Activated T-helper 1 cell treated with anti-CD3 and anti-CD28 coated beads, Interleukin-12 subunit alpha, Interleukin-12 subunit beta, Interleukin-2, Interleukin-4 antibody, amounts not matched to agents 30 ng/mL and 10 ng/mL and 1 ng/mL, durations not matched to agents 14 hours and 24 hours and 36 hours (primary cell): ENCODE measurements at regions not wholly inside any gene's neighbourhood (a gene's known extent, or its start where the extent isn't known, plus 50 kb on each side); places are given as distances from the start of the nearest gene placed in this dataset.

Experiments used
- DNase-seq: peaks from one replicate; pipeline ENCODE4 v3.0.0; 2021; ENCODE audit warnings: low spot score
- H3K27ac Mint-ChIP-seq: one replicate; pipeline ENCODE4 v1.8.0; 2021; ENCODE audit warnings: mild to moderate bottlenecking, mixed read lengths
- H3K27me3 Mint-ChIP-seq: one replicate; pipeline ENCODE4 v1.8.0; 2022; ENCODE audit warnings: mild to moderate bottlenecking, moderate library complexity, mixed read lengths; ENCODE audit not compliant: insufficient read depth
- H3K36me3 Mint-ChIP-seq: one replicate; pipeline ENCODE4 v1.8.0; 2021; ENCODE audit warnings: low read depth, mixed read lengths
- H3K4me1 Mint-ChIP-seq: one replicate; pipeline ENCODE4 v1.8.0; 2021; ENCODE audit warnings: low read depth, mixed read lengths
- H3K4me3 Mint-ChIP-seq: one replicate; pipeline ENCODE4 v1.8.0; 2021; ENCODE audit warnings: mild to moderate bottlenecking, moderate library complexity, mixed read lengths
- H3K9me3 Mint-ChIP-seq: one replicate; pipeline ENCODE4 v1.8.0; 2021; ENCODE audit warnings: mixed read lengths
- intact Hi-C: fragments of 100-400 bp; cut with micrococcal nuclease; formaldehyde crosslinking; loops from one replicate; pipeline ENCODE4 v1.15.1; 2024

DNA sequence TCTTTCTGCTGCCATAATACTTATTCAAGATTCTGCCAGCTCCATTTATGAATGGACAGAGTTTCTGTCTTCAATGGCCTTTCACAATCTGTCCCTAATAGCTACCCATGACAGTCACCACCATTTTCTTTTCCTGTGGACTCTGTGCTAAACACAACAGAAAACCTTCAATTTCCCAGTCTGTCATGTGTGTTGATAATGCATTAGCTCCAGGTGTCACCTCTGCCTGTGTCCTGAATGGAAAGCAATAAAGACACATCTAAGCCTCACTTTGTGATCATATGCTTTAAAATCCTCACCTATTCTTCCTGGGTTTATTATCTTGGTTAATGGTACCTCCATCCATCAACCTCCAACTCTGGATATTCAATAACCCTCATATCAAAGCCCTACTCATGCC is 772.2 kb downstream of the DCDC2C start:
- no peak overlapping the region for H3K27ac Mint-ChIP-seq
- no peak for DNase-seq
- H3K9me3 Mint-ChIP-seq: peaks cover 18% of the 10 kb centered on the region
- no peak overlapping the region for H3K4me3 Mint-ChIP-seq
- no peaks in the 10 kb centered on the region for H3K27me3 Mint-ChIP-seq
- intact Hi-C loops: no loop called here
- H3K36me3 Mint-ChIP-seq: no peaks in the 10 kb centered on the region
- H3K4me1 Mint-ChIP-seq: no peaks in the 10 kb centered on the region

DNA sequence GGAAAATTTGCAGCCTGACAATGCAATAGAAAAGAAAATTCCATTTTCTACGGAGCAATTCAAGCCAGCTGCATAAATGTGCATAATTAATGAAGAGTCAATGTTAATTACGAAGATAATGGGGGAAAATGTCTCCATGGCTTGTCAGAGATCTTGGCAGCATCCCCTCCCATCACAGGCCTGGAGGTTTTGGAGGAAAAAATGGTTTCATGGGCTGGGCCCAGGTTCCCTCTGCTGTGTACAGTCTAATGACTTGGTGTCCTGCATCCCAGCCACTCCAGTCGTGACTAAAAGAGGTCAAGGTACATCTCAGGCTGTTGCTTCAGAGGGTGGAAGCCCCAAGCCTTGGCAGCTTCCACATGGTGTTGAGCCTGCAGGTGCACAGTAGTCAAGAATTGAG is 779.7 kb downstream of the DCDC2C start:
- Mint-ChIP-seq H3K4me1 (no peaks in the 10 kb centered on the region), H3K9me3 (peaks cover 31% of the 10 kb centered on the region), H3K27me3 (no peaks in the 10 kb centered on the region), H3K27ac (no peak overlapping the region), H3K36me3 (no peaks in the 10 kb centered on the region), H3K4me3 (no peak overlapping the region)
- intact Hi-C loops: no loop called here
- DNase-seq: no peak

DNA sequence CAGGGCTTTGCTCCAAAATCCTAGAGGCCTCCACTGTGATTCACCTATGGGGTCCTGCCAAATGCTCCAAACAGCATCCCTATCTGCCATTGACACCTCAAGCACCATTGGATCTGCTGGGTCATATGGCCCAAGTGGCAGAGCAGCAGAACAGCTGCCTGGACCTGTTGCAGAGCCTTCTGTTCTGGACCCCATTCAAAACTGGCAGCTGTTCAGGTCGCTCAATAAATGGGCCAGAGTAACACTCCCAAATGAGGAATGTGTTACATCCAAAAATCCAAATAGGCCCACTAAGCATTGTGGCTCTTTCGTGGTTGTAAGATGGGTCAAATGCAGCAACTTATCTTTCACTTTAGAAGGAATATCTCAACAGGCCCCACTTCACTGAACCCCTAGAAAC is 783.6 kb downstream of the DCDC2C start:
- H3K27ac Mint-ChIP-seq: no peak overlapping the region

DNA sequence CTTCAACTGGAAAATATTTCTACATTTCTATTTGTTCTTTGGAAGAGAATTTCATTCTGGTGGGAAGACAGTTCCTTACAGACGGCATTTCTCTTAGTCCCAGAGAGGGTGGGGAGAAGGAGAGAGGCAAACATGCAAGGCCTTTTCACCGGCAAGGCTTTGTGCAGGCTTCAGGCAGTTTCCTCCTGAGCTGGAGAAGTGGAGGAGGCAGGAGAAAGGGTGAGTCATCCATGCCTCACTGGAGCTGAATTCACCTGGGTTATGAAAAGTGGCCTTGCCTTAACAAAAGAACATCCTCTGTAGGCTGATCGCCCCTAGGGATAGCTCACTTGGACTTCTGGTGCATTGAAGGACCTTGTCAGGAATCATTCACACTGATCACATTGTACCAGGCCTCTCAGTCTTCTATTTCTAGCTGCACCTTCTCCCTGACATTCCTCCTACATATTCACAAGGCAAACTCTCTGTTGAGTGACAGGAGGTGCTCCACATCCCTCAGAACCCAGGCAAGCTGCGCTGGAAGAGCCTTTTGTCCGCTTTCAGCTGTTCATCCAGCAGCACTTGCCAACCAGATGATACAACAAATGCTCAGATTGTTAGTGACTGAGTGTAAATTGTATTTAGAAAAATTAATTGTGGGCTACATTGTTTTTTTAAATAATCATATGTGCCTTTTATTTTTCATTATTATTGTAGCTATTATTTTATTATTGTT is 796.1 kb downstream of the DCDC2C start:
- Mint-ChIP-seq H3K36me3 (no peaks in the 10 kb centered on the region), H3K4me1 (no peaks in the 10 kb centered on the region), H3K4me3 (no peak overlapping the region), H3K27me3 (no peaks in the 10 kb centered on the region), H3K27ac (no peak overlapping the region), H3K9me3 (peaks cover 8% of the 10 kb centered on the region)
- DNase-seq: no peak
- intact Hi-C loops: no loop called here

More for the DNA sequence above, 783.6 kb downstream of the DCDC2C start:
- H3K4me1 Mint-ChIP-seq: no peaks in the 10 kb centered on the region
- H3K36me3 Mint-ChIP-seq: no peaks in the 10 kb centered on the region
- no peak overlapping the region for H3K4me3 Mint-ChIP-seq
- peaks cover 27% of the 10 kb centered on the region for H3K9me3 Mint-ChIP-seq
- intact Hi-C loops: no loop called here
- H3K27me3 Mint-ChIP-seq: no peaks in the 10 kb centered on the region
- DNase-seq: no peak

GRCh38 chr2:4501525-4501924 is 798.1 kb downstream of the DCDC2C start:
- peaks cover 15% of the 10 kb centered on the region for H3K9me3 Mint-ChIP-seq
- H3K36me3 Mint-ChIP-seq: no peaks in the 10 kb centered on the region
- no peaks in the 10 kb centered on the region for H3K4me1 Mint-ChIP-seq
- intact Hi-C loops: no loop called here
- no peak overlapping the region for H3K27ac Mint-ChIP-seq
- DNase-seq: no peak
- H3K4me3 Mint-ChIP-seq: no peak overlapping the region
- H3K27me3 Mint-ChIP-seq: no peaks in the 10 kb centered on the region

GRCh38 chr2:4502230-4502843 is 799.0 kb downstream of the DCDC2C start:
- Mint-ChIP-seq H3K4me1 (no peaks in the 10 kb centered on the region), H3K27ac (no peak overlapping the region), H3K27me3 (no peaks in the 10 kb centered on the region), H3K36me3 (no peaks in the 10 kb centered on the region), H3K4me3 (no peak overlapping the region), H3K9me3 (peaks cover 22% of the 10 kb centered on the region)
- DNase-seq: no peak
- intact Hi-C loops: no loop called here

DNA sequence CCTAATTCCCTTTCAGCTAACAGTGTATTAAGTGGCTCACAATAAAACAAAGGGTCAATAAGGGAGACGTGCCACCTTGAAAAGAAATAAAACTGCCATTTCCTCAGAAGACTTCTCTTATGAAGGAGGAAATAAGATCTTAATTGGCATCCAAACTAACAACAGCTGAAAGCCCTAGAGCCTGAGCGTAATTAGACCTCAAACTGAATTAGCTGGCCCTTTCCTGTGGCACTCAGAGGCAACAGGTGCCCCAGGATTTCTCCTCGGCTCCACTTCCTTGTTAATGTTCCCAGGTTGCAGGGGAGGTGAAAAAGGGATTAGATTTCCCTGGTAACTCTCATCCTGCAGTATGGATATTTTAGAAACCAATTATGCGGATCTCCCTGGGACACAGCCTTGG is 804.3 kb downstream of the DCDC2C start:
- Mint-ChIP-seq H3K36me3 (no peaks in the 10 kb centered on the region), H3K4me1 (no peaks in the 10 kb centered on the region), H3K27ac (no peak overlapping the region), H3K27me3 (no peaks in the 10 kb centered on the region), H3K4me3 (no peak overlapping the region), H3K9me3 (peaks cover 34% of the 10 kb centered on the region)
- intact Hi-C loops: no loop called here
- DNase-seq: no peak

DNA sequence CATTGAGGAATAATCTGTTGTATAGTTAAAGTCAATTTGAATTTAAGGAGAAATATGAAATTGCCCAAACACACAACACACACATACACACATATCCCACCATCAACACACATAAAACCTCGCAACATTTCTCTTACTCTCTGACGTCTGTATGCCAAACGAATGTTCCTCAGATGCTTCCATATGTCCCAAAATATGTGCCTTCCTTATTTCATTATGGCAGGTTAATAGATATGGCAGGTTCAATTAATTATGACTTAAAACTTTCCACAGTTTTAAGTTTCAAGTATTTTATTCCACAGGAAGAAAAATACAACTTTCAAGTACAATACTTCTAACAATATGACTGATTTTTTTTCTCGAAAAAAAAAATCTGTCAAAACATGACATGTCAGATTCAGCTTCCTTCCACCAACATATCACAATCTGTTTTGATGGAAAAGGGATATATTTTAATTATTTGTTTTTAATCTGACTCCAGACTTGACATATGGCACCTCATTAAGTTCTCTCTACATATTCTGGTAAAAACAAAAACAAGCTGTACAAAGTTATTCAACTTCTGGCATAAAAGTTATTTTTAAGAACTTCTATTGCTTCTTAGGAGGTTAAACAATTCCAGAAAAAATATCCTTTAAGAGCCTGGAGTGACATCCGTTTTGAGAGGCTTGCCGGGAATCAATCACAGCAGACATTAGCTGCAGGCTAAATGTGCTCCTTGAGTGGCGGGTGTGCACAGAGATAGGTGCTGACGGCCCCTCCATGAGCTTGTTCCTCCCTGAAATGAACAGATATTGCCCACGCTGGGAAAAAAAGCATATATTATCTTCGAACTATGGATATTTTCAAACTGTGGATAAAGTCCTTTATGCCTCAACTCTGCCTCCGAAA is 812.7 kb downstream of the DCDC2C start:
- Mint-ChIP-seq H3K27me3 (no peaks in the 10 kb centered on the region), H3K27ac (no peak overlapping the region), H3K9me3 (peaks cover 16% of the 10 kb centered on the region), H3K4me1 (no peaks in the 10 kb centered on the region), H3K36me3 (no peaks in the 10 kb centered on the region), H3K4me3 (no peak overlapping the region)
- intact Hi-C loops: no loop called here
- DNase-seq: no peak

- Mint-ChIP-seq H3K4me1 (no peaks in the 10 kb centered on the region), H3K36me3 (no peaks in the 10 kb centered on the region), H3K4me3 (no peak overlapping the region), H3K9me3 (peaks cover 12% of the 10 kb centered on the region), H3K27me3 (no peaks in the 10 kb centered on the region), H3K27ac (no peak overlapping the region)
- DNase-seq: no peak
- intact Hi-C loops: no loop called here
Observed at GRCh38 chr2:4518596-4518995, 815.2 kb downstream of the DCDC2C start.

- DNase-seq: no peak
- intact Hi-C loops: no loop called here
- H3K4me3 Mint-ChIP-seq: no peak overlapping the region
- no peaks in the 10 kb centered on the region for H3K36me3 Mint-ChIP-seq
- no peaks in the 10 kb centered on the region for H3K4me1 Mint-ChIP-seq
- no peaks in the 10 kb centered on the region for H3K27me3 Mint-ChIP-seq
- H3K27ac Mint-ChIP-seq: no peak overlapping the region
- peaks cover 12% of the 10 kb centered on the region for H3K9me3 Mint-ChIP-seq
Observed at GRCh38 chr2:4522498-4523421, 819.4 kb downstream of the DCDC2C start.

DNA sequence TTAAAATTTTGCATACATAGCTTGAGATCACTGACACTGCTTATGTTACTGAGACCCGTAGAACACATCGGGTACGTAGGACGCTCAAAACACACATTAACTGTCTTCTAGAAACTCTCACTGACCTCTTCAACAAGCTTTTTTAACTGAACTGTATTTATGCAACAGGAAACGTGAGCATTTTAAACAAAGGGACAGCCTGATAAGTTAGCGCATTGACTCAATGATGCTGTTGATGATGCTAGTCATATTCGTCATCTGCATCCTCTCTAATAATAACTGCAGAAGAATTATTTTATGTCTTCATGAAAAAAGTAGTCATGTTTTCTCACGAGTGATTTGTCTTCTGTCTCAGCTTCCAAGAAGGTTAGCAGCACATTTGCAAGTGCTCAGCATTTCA is 824.0 kb downstream of the DCDC2C start:
- Mint-ChIP-seq H3K4me3 (no peak overlapping the region), H3K4me1 (no peaks in the 10 kb centered on the region), H3K27ac (no peak overlapping the region), H3K27me3 (no peaks in the 10 kb centered on the region), H3K9me3 (no peaks in the 10 kb centered on the region), H3K36me3 (no peaks in the 10 kb centered on the region)
- DNase-seq: no peak
- intact Hi-C loops: no loop called here

DNA sequence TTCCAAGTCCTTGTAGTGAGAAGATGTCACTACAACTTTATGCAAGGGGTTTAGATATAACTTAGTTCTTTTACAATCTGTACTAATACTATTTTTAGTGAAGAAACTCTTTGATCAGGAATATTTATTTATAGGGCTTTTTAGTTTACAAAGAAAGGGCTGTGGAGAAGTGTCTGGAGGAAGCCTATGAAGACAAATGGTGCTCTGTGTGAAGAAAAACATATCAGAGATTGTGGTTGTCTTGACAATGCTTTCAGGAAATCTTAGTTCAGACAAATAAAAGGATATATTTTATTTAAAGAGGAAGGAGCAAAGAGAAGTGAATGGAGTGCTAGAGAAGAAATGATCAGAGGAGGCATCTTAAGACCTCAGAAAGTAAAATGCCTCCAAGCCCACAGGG is 824.9 kb downstream of the DCDC2C start:
- Mint-ChIP-seq H3K4me1 (no peaks in the 10 kb centered on the region), H3K4me3 (no peak overlapping the region), H3K27me3 (no peaks in the 10 kb centered on the region), H3K36me3 (no peaks in the 10 kb centered on the region), H3K27ac (no peak overlapping the region), H3K9me3 (no peaks in the 10 kb centered on the region)
- intact Hi-C loops: no loop called here
- DNase-seq: no peak
